Gastroesophageal sphincter (tissue), 3 donors: ENCODE measurements at regions not wholly inside any gene's neighbourhood (a gene's known extent, or its start where the extent isn't known, plus 50 kb on each side); places are given as distances from the start of the nearest gene placed in this dataset.

Experiments used
- POLR2A ChIP-seq, 2 donors: fragments of 450-650 bp; IDR thresholded peaks; one replicate each; pipeline ENCODE4 v1.6.1; 2017; ENCODE audit warnings: antibody characterized with exemption in 2 of 2, mild to moderate bottlenecking in 2 of 2, moderate library complexity in 1 of 2
- TF ChIP-seq, protein P1 (sequence below), 4 experiments: fragments of 200-600 bp in 2 of 4; fragments of 450-650 bp in 2 of 4; sonication (generic) in 1 of 4; IDR thresholded peaks; one replicate each; pipeline ENCODE4 v1.5.1; 2017 to 2019; ENCODE audit warnings: antibody characterized with exemption in 4 of 4, mild to moderate bottlenecking in 2 of 4, moderate library complexity in 2 of 4

GRCh38 chr4:41331224-41331623 lies 74.5 kb downstream of the UCHL1 start:
- TF ChIP-seq, protein P1, sequence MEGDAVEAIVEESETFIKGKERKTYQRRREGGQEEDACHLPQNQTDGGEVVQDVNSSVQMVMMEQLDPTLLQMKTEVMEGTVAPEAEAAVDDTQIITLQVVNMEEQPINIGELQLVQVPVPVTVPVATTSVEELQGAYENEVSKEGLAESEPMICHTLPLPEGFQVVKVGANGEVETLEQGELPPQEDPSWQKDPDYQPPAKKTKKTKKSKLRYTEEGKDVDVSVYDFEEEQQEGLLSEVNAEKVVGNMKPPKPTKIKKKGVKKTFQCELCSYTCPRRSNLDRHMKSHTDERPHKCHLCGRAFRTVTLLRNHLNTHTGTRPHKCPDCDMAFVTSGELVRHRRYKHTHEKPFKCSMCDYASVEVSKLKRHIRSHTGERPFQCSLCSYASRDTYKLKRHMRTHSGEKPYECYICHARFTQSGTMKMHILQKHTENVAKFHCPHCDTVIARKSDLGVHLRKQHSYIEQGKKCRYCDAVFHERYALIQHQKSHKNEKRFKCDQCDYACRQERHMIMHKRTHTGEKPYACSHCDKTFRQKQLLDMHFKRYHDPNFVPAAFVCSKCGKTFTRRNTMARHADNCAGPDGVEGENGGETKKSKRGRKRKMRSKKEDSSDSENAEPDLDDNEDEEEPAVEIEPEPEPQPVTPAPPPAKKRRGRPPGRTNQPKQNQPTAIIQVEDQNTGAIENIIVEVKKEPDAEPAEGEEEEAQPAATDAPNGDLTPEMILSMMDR (IDR thresholded peaks at IDR 0.05) = no peak
- no peak for TF ChIP-seq POLR2A (IDR thresholded peaks at IDR 0.05)
